HG03064 (cell line): ENCODE measurements at regions not wholly inside any gene's neighbourhood (a gene's known extent, or its start where the extent isn't known, plus 50 kb on each side); places are given as distances from the start of the nearest gene placed in this dataset.

Source experiments
- ATAC-seq: cut with Tn5 transposase; IDR thresholded peaks from one replicate; pipeline ENCODE4 v1.9.1; 2021; ENCODE audit warnings: low read depth; ENCODE audit not compliant: unreplicated experiment

GRCh38 chr2:219765231-219765911, 137.9 kb downstream of the SLC4A3 start:
- no peak for ATAC-seq

DNA sequence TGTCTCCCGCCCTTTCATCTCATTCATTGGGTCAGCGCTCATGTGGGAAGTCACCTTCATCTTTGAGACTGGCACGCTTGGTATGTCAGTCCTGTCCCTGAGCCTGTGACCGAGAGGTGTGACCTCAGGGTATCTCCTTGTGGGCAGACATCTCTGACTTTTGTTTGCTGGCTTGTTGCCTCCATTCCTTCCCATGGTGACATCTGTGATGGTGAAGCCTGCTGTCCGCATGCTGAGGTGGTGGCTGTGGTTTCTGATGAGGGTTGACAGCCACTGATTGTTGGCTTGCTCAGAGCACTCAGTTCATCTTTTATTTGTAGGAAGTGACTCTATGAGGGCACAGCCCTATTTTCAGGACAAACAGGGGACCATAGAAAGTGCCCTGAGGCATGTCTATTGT, 139.2 kb downstream of the SLC4A3 start:
- ATAC-seq, result no peak

- ATAC-seq, result no peak
These were observed 141.9 kb downstream of the SLC4A3 start for GRCh38 chr2:219769090-219769910.

GRCh38 chr2:219772103-219772635, 144.7 kb downstream of the SLC4A3 start:
- ATAC-seq, result no peak

DNA sequence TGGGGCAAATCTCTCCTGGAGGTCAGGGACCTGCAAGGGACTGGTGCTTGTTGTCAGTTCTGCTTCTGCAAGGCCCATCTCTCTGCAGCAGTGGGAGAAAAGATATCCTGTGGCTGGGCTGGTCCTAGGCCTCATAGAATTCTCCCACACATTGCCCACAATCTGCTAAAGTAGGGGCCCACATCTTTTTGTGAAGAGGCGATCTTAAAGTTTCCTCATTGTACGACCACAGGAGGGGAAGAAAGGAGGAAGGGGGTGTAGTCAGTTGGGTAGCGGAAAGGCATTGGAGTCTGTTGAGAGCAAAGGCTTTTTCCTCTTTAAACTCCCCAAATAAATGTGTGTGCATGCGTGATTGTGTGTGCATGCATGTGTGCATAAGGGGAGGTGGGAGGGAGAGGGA, 145.3 kb downstream of the SLC4A3 start:
- no peak for ATAC-seq

GRCh38 chr2:219775506-219775905, 148.1 kb downstream of the SLC4A3 start:
- no peak for ATAC-seq

DNA sequence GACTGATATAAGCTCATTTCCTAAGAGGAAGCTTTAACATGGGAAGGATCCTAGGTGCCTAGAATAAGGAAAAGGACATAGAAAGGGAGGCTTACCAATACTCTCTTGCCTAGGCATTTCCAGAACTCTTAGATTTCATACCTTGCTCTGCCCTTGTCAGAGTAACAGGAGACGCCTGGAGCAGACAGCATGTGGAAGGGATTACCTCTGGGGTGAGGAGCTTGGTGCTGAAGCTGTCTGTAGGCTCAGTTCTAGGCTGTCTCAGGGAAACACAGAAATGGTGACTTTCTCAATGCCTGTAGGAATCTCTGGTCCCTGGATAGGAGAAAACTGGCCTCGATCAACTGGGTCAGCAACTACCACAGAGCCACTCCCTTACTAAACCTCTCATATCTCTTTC, 150.0 kb downstream of the SLC4A3 start:
- ATAC-seq, result no peak

- no peak for ATAC-seq
These were observed 150.8 kb downstream of the SLC4A3 start for GRCh38 chr2:219778189-219778588.

DNA sequence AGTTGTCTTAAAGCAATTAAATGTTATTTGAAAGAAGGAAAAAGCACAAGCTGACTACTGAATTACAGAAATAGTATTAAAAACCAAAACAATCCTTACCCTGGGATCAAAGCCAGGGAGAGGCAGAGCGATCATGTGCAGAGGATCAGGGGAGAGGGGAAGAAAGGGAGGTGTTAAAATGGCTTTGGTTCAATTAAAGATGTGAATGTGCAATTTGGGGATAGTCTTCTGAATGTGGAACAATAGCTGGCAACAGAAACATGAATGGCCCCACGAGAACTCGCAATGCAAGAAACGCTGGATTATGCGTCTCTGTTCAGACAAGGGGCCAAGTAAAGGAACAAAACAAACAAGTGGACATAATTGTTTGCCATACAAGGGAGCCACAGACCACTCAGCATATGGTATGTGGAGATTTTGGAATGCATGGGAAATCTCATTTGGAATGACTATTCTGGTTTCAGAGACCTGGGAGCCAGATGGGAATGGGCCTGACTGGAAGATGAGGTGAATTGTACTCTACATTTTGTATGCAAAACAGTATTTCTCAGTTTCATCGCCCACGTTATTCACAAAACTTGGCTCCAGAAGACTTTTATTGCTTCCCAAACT, 155.4 kb downstream of the SLC4A3 start:
- no peak for ATAC-seq

- ATAC-seq, result no peak
These were observed 156.0 kb downstream of the SLC4A3 start for GRCh38 chr2:219783359-219783975.

DNA sequence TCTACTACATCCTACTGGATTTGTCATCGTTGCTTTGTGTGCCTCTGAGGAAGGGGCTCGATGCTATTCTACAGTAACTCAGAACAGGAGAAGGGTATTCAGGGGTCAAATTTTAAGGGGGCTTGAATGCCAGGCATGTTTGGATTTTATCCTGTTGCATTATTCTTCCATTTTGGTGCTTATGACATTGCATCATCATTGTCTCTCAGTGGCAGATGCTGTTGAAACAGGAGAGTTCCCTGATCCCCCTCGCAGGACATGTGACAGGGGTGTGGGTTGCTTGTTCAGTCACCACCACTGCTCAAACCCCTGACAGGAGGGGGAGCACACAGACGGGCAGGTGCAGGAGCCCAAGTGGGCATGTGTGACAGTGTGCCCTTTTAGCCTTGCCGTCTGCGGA, 156.7 kb downstream of the SLC4A3 start:
- ATAC-seq, result no peak

DNA sequence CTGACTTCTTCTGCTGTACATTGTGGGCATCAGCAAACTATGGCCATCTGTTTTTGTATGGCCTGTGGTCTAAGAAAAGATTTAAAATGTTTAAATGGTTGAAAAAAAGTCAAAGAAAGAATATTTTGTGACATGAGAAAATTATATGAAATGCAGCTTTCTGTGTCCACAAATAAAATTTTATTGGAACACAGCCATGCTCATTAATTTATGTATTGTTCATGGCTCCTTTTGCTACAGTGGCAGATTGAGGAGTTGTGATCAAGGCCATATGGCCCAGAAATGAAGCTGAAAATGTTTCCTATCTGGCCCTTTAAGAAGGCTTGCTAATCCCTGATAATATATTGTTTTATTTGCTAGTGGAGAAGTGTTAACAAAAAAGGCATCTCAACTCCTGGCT, 162.0 kb downstream of the SLC4A3 start:
- no peak for ATAC-seq

- ATAC-seq, result no peak
These were observed 165.0 kb downstream of the SLC4A3 start for GRCh38 chr2:219792446-219792845.

GRCh38 chr2:219798430-219798829, 171.0 kb downstream of the SLC4A3 start:
- ATAC-seq, result no peak

GRCh38 chr2:219803294-219803693, 175.9 kb downstream of the SLC4A3 start:
- no peak for ATAC-seq

DNA sequence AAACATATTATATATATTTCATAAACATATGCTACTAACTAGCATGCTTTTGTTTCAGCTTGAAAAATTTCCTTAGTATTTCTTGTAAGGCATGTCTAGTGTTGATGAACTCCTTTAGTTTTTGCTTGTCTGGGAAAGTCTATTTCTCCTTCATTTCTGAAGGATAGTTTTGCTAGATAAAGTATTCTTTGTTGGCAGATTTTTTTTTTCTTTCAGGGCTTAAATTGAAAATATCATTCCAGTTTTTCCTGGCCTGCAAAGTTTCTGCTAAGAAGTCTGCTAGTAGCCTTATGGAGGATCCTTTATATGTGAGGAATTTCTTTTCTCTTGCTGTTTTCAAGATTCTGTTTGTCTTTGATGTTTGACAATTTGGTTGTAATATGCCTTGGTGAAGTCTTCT, 183.5 kb downstream of the SLC4A3 start:
- ATAC-seq, result no peak

- no peak for ATAC-seq
These were observed 185.2 kb downstream of the SLC4A3 start for GRCh38 chr2:219812672-219813071.

DNA sequence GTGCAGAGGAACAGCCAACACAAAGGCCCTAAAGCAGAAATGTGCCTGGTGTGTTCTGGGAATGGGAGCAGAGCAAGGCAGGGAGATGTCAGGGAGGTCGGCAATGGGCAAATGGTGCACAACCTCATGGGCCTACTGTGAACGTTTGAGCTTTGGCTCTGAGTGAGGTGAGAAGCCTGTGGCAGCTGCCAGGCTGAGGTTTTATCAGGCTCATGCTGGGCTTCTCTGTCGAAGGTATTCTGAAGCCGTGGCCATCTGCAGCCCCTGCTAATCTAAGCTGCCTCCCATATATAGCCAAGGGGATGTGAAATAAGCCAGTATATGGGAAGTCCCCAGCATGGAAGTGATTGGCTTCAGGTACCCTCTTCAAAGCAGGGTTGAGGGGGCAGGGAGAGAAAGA, 193.3 kb downstream of the SLC4A3 start:
- ATAC-seq, result no peak

DNA sequence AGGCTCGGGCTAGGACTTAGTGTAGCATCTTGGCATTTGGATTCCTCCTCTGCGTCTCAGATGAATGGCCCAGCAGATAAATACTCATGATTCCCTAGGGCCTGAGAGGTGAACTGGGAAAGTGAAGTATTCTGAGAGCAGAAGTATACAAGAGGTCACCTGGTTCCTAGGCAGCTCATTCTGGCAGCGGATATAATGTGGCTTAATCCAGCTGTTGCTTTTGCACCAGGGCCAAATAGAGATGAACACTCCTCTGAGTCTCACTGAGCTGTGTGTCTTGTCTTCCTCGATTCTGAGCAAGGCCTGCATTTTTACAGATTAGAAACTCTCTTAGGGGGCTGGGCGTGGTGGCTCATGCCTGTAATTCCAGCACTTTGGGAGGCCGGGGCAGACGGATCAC, 196.1 kb downstream of the SLC4A3 start:
- no peak for ATAC-seq

- no peak for ATAC-seq
These were observed 197.6 kb downstream of the SLC4A3 start for GRCh38 chr2:219824996-219825395.

DNA sequence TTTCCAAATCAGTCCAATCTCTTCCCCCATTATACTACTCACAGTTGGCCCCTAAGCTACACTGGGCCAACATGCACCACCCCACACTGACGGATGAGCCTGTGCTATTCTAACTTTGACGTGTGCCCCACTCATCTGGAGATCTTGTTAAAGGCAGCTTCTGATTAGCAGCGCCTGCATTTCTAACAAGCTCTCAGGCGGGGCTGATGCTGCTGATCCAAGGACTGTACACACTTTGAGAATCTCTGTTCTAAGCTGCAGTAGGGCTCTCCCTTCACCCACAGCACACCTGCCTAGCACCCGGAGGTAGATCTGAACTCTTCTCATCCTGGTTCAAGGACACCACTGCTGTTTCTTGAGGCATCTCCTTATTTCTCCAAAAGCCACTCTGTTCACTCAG, 200.7 kb downstream of the SLC4A3 start:
- ATAC-seq, result no peak
